VCaP (cell line): ENCODE measurements at regions not wholly inside any gene's neighbourhood (a gene's known extent, or its start where the extent isn't known, plus 50 kb on each side); places are given as distances from the start of the nearest gene placed in this dataset.

Experiments used
- H3K27ac ChIP-seq: fragments of 450-650 bp; 2 replicates; pipeline ENCODE4 v1.5.1; 2017
- TF ChIP-seq, protein P1 (sequence below): fragments of 450-650 bp; conservative IDR thresholded peaks from 2 replicates; pipeline ENCODE4 v1.5.1; 2017; ENCODE audit warnings: mild to moderate bottlenecking, moderate library complexity

DNA sequence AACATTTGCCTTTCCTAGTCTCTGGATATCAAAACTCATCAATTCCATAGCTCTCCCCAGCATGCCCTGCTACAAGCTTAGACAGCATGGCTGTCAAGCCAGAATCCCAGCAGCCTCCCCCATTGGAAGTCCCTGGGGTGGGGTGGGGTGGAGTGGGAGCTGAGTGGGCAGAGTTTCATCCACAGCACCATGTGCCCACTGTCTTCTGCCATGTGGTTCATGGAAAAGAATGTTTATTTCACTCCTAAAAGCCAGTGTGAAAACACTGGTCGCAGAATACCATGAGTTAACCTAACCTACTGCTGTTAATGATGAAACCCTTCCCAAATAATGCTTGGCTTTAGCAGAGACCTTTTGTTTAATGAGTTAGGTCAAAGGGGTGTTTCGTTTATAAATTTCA is 80.2 kb upstream of the KIRREL3 start:
- TF ChIP-seq, protein P1, sequence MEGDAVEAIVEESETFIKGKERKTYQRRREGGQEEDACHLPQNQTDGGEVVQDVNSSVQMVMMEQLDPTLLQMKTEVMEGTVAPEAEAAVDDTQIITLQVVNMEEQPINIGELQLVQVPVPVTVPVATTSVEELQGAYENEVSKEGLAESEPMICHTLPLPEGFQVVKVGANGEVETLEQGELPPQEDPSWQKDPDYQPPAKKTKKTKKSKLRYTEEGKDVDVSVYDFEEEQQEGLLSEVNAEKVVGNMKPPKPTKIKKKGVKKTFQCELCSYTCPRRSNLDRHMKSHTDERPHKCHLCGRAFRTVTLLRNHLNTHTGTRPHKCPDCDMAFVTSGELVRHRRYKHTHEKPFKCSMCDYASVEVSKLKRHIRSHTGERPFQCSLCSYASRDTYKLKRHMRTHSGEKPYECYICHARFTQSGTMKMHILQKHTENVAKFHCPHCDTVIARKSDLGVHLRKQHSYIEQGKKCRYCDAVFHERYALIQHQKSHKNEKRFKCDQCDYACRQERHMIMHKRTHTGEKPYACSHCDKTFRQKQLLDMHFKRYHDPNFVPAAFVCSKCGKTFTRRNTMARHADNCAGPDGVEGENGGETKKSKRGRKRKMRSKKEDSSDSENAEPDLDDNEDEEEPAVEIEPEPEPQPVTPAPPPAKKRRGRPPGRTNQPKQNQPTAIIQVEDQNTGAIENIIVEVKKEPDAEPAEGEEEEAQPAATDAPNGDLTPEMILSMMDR, result no peak
- no peak overlapping the region for H3K27ac ChIP-seq

DNA sequence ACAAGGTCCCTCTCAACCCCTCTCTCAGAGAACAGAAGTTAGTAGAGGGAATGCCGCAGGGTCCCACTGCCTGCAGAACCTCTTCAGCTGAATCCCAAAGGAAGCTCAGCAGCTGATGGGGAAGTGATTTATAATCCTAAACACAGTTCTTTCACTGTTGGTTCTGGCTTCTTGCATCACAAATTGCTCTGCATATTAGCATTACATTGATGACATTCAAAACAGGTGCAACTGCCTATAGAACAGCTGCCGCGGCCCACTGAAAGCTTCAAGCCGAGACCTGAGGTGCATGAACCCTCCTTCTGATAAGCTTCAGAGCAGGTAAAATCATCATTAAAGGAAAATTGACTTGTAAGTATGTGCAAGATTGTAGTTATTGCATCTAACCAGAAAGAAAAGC is 75.2 kb upstream of the KIRREL3 start:
- TF ChIP-seq, protein P1, result no peak
- no peak overlapping the region for H3K27ac ChIP-seq

DNA sequence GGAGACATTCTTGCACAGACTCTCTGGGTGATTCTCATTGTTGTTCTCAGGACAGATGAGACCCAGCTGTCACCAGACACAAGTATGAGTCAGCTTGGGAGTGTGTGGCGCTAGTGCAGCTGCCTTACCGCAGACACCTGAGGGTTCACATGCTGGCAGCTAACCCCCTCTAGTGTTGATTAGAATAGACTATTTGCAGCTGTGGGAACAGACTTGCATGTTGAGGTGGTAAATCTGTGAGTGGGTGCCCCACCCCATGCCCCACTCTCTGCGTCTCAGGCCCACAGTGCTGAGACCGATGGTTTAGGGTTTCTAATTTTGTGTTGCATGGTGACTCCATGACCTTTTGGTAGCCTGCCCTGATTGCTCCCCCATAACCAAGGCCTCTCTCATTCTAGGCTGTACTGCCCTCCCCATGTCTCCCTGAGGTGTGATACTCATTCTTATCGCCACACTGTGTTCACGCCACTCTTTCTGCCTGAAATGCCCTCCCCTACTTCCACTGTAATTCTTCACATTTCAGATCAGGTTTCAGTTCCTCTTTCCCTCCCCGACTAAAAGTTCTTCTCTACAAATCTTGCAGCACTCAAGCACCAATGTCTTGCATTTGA is 73.7 kb upstream of the KIRREL3 start:
- no peak overlapping the region for H3K27ac ChIP-seq
- TF ChIP-seq, protein P1, result peak; percentile 75

DNA sequence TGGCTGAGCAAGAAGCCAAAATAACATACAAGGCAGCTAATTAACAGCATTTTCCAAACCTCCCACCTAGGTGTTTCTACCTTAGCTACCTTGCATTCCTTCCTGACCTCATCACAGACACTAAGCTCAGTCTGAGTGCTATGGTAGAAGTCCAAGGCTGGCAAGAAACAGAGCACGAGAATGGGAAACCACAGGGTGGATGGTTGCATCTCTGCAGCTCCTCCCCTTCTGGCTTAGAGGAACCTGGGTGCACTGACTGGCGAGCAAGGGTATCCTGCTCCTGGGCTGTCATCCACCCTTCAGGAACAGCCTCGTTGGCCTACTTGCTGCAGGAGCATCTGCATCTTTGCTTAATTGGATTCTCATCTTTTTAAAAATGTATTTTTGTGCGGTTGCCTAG is 73.1 kb upstream of the KIRREL3 start:
- no peak overlapping the region for H3K27ac ChIP-seq
- TF ChIP-seq, protein P1, result no peak

DNA sequence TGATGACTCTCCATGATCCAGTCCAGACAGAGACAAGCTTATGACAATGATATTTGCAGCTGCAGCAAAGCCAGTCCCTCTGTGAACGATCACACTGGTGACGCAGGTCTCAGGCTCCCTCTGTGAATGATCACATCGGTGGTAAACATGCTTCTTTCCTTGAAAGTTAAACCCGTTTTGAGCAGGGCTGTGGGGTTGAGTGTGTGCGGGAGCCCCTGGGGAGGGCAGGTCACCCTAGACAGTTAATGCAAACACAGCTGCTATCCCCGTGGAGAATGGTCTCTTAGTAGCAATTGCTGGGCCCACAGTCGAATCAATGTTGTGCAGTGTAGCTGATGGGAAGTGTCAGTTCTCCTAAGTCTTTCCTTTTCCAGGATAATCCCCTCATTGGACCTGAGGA is 71.0 kb upstream of the KIRREL3 start:
- TF ChIP-seq, protein P1, result no peak
- no peak overlapping the region for H3K27ac ChIP-seq

DNA sequence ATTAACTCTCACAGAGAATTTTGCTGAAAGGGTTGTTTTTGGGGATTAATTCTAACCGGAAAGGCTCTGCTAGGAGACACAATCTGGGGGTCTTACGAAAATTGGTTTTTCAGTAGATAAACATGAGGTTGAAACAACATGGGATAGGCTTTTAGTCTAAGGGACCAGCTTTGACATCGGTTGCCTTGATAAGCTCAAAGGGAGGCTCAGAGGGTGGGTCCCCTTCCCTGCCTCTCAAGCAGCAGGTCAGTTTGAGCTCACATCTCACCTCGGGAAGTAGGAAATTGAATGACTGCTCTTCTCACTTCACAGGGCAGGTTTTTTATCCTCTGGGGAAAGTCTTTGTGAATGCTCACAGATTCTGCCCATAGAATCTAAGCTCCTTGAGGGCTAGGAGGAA is 70.2 kb upstream of the KIRREL3 start:
- H3K27ac ChIP-seq, result no peak overlapping the region
- TF ChIP-seq, protein P1, result no peak

DNA sequence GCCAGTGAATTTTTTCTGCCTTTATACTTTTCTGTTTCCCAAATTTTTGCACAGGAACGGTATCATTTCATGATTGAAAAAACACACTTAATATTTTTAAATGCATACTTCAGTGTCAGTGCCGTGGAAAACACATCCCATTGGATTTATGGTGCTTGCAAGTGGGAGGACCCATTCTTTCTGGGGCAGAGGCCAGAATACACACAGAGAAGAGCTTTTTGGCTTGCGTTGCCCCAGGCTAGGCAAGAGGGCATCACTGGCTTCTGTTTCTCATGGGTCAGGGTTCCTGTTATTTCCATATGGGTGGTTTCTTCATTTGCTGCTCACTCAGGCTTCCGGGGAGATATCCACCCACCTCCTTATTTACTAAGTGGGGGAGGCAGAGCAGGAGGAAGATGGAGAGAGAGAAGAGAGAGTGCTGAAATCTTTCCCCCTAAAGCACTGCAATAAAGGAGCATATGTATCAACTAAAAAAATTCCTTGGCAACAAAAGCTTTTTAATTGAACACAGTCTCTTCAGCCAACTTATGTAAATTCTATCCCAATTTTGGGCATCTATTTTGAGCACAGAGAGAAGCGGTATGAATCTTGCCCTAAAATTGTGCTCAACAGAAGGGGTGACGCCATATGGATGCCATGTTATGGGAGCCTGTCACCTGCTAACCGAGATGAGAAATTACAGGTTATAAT is 66.0 kb upstream of the KIRREL3 start:
- TF ChIP-seq, protein P1, result no peak
- H3K27ac ChIP-seq, result no peak overlapping the region
